Liver (tissue), 3 donors: ENCODE measurements at regions not wholly inside any gene's neighbourhood (a gene's known extent, or its start where the extent isn't known, plus 50 kb on each side); places are given as distances from the start of the nearest gene placed in this dataset.
"Not testable (repeated sequence)": the region's sequence is repeated elsewhere in the genome, so short reads cannot be mapped to it uniquely, and the experiment has no call there.

Experiments used
- ATF3 ChIP-seq: IDR thresholded peaks from 2 replicates; pipeline ENCODE4 v1.6.1; 2016; ENCODE audit warnings: antibody characterized with exemption
- CTCF ChIP-seq: fragments of 150-350 bp; IDR thresholded peaks from 2 replicates; pipeline ENCODE4 v1.5.1; 2017; ENCODE audit warnings: improper control_type of control experiment, low read depth, low read length; ENCODE audit not compliant: missing input control
- MAX ChIP-seq: IDR thresholded peaks from 2 replicates; pipeline ENCODE4 v1.6.1; 2016; ENCODE audit warnings: antibody characterized with exemption
- RAD21 ChIP-seq, 2 donors: IDR thresholded peaks; 2 replicates each; pipeline ENCODE4 v1.6.1; 2016; ENCODE audit warnings: antibody characterized with exemption in 2 of 2, mild to moderate bottlenecking in 2 of 2
- REST ChIP-seq: IDR thresholded peaks from 2 replicates; pipeline ENCODE4 v1.6.1; 2016; ENCODE audit warnings: antibody characterized with exemption, mild to moderate bottlenecking
- RXRA ChIP-seq, 2 donors: IDR thresholded peaks; 2 replicates each; pipeline ENCODE4 v1.6.1; 2017 to 2018; ENCODE audit warnings: antibody characterized with exemption in 2 of 2, mild to moderate bottlenecking in 1 of 2
- SP1 ChIP-seq: IDR thresholded peaks from 2 replicates; pipeline ENCODE4 v1.6.1; 2018; ENCODE audit warnings: antibody characterized with exemption, mild to moderate bottlenecking
- TAF1 ChIP-seq: conservative IDR thresholded peaks from 2 replicates; pipeline ENCODE4 v1.6.1; 2016; ENCODE audit warnings: antibody characterized with exemption, mild to moderate bottlenecking
- YY1 ChIP-seq: IDR thresholded peaks from 2 replicates; pipeline ENCODE4 v1.6.1; 2016; ENCODE audit warnings: antibody characterized with exemption, mild to moderate bottlenecking
- ZBTB33 ChIP-seq: IDR thresholded peaks from 2 replicates; pipeline ENCODE4 v1.6.1; 2016; ENCODE audit warnings: antibody characterized with exemption
- donor health status: healthy.
- donor health status: healthy.

GRCh38 chr17:15858082-15858481 is 86.8 kb upstream of the ADORA2B start:
- not testable (repeated sequence) for TF ChIP-seq TAF1; RXRA (IDR thresholded peaks at IDR 0.05); YY1; ZBTB33; CTCF; MAX; SP1; RAD21 (IDR thresholded peaks at IDR 0.05); ATF3; REST
